ENCODE measurements at regions not wholly inside any gene's neighbourhood (a gene's known extent, or its start where the extent isn't known, plus 50 kb on each side); places are given as distances from the start of the nearest gene placed in this dataset.
"Not testable (repeated sequence)": the region's sequence is repeated elsewhere in the genome, so short reads cannot be mapped to it uniquely, and the experiment has no call there.

GRCh38 chr9:135343837-135344522 lies 135.6 kb upstream of the PPP1R26 start:
- DNase-seq = peak; percentile 14

GRCh38 chr9:135344523-135344901 lies 135.1 kb upstream of the PPP1R26 start:
- DNase-seq = no peak

GRCh38 chr9:135344915-135345500 lies 134.6 kb upstream of the PPP1R26 start:
- DNase-seq = no peak

- DNase-seq = no peak
These were observed 133.7 kb upstream of the PPP1R26 start for GRCh38 chr9:135345775-135346433.

- DNase-seq = no peak
These were observed 133.0 kb upstream of the PPP1R26 start for GRCh38 chr9:135346438-135347050.

- DNase-seq = no peak
These were observed 132.1 kb upstream of the PPP1R26 start for GRCh38 chr9:135347461-135347860.

- DNase-seq = no peak
These were observed 131.3 kb upstream of the PPP1R26 start for GRCh38 chr9:135348076-135348787.

- no peak for DNase-seq
These were observed 130.8 kb upstream of the PPP1R26 start for GRCh38 chr9:135348788-135349150.

- no peak for DNase-seq
These were observed 130.2 kb upstream of the PPP1R26 start for GRCh38 chr9:135349212-135350002.

- no peak for DNase-seq
These were observed 129.6 kb upstream of the PPP1R26 start for GRCh38 chr9:135350003-135350315.

GRCh38 chr9:135353935-135354334 lies 125.6 kb upstream of the PPP1R26 start:
- no peak for DNase-seq

- DNase-seq = no peak
These were observed 124.0 kb upstream of the PPP1R26 start for GRCh38 chr9:135355521-135356011.

GRCh38 chr9:135356021-135356420 lies 123.6 kb upstream of the PPP1R26 start:
- DNase-seq = no peak

- no peak for DNase-seq
These were observed 122.8 kb upstream of the PPP1R26 start for GRCh38 chr9:135356796-135357195.

- no peak for DNase-seq
These were observed 121.6 kb upstream of the PPP1R26 start for GRCh38 chr9:135357863-135358551.

- DNase-seq = no peak
These were observed 121.0 kb upstream of the PPP1R26 start for GRCh38 chr9:135358552-135358940.

GRCh38 chr9:135359764-135360163 lies 119.8 kb upstream of the PPP1R26 start:
- DNase-seq = no peak

- no peak for DNase-seq
These were observed 119.0 kb upstream of the PPP1R26 start for GRCh38 chr9:135360617-135361016.

GRCh38 chr9:135361668-135362067 lies 117.9 kb upstream of the PPP1R26 start:
- not testable (repeated sequence) for DNase-seq

GRCh38 chr9:135363596-135363995 lies 116.0 kb upstream of the PPP1R26 start:
- no peak for DNase-seq

- DNase-seq = no peak
These were observed 114.4 kb upstream of the PPP1R26 start for GRCh38 chr9:135365013-135365768.
